Epithelial cell of esophagus (primary cell): ENCODE measurements at regions not wholly inside any gene's neighbourhood (a gene's known extent, or its start where the extent isn't known, plus 50 kb on each side); places are given as distances from the start of the nearest gene placed in this dataset.

Experiments used
- DNase-seq: peaks from one replicate; pipeline ENCODE4 v3.0.0; 2010; ENCODE audit warnings: low read depth
- H3K4me3 ChIP-seq: 2 replicates; pipeline ENCODE4 v1.5.1; 2011; ENCODE audit warnings: mild to moderate bottlenecking, low read length, control low read depth
- CTCF ChIP-seq: IDR thresholded peaks from 2 replicates; pipeline ENCODE4 v1.5.1; 2011; ENCODE audit warnings: low read depth, mild to moderate bottlenecking, low read length, control low read depth, inconsistent platforms; ENCODE audit not compliant: insufficient read depth; ENCODE audit errors: missing control alignments

GRCh38 chr3:72088486-72089025 lies 303.6 kb upstream of the PROK2 start:
- no peak for DNase-seq
- H3K4me3 ChIP-seq, result no peak overlapping the region
- TF ChIP-seq CTCF, result no peak

- TF ChIP-seq CTCF, result no peak
- DNase-seq, result no peak
- H3K4me3 ChIP-seq, result no peak overlapping the region
Measured at GRCh38 chr3:72087420-72087819, 302.5 kb upstream of the PROK2 start.

- DNase-seq, result no peak
- TF ChIP-seq CTCF, result no peak
- H3K4me3 ChIP-seq, result no peak overlapping the region
Measured at GRCh38 chr3:72086743-72087087, 301.8 kb upstream of the PROK2 start.

- DNase-seq, result peak; percentile 10
- H3K4me3 ChIP-seq, result no peak overlapping the region
- no peak for TF ChIP-seq CTCF
Measured at GRCh38 chr3:72086042-72086742, 301.2 kb upstream of the PROK2 start.

GRCh38 chr3:72085036-72085435 lies 300.1 kb upstream of the PROK2 start:
- H3K4me3 ChIP-seq, result no peak overlapping the region
- DNase-seq, result no peak
- TF ChIP-seq CTCF, result no peak

GRCh38 chr3:72082776-72083462 lies 298.0 kb upstream of the PROK2 start:
- TF ChIP-seq CTCF, result no peak
- DNase-seq, result no peak
- no peak overlapping the region for H3K4me3 ChIP-seq

- no peak overlapping the region for H3K4me3 ChIP-seq
- no peak for DNase-seq
- no peak for TF ChIP-seq CTCF
Measured at GRCh38 chr3:72082186-72082715, 297.3 kb upstream of the PROK2 start.
